ENCODE measurements at regions not wholly inside any gene's neighbourhood (a gene's known extent, or its start where the extent isn't known, plus 50 kb on each side); places are given as distances from the start of the nearest gene placed in this dataset.
"Not testable (repeated sequence)": the region's sequence is repeated elsewhere in the genome, so short reads cannot be mapped to it uniquely, and the experiment has no call there.

DNA sequence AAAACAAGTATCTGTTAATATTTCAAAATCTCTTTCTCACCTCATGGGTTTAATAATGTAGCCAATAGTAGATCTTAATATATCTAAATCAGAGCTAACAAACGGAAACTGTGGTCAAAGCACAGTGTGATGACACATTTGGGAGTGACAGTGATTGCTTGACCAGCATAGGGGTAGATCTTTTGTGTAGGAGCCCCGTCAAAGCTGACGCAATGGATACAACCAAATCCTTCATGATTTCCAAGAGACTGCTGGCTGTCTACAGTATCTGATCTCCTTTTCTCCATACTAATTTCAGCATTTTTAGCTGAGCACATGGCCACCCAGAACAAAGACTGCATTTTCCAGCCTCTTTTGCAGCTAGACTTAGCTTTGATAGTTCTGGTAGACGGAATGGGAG, 299.3 kb upstream of the ECI2 start:
- intact Hi-C loops (cut with DNase I; ENCODE audit: low total_unique reads): no loop called here
- no peak for DNase-seq (ENCODE audit: low spot score in 2 of 2)
- TF ChIP-seq, protein P1, sequence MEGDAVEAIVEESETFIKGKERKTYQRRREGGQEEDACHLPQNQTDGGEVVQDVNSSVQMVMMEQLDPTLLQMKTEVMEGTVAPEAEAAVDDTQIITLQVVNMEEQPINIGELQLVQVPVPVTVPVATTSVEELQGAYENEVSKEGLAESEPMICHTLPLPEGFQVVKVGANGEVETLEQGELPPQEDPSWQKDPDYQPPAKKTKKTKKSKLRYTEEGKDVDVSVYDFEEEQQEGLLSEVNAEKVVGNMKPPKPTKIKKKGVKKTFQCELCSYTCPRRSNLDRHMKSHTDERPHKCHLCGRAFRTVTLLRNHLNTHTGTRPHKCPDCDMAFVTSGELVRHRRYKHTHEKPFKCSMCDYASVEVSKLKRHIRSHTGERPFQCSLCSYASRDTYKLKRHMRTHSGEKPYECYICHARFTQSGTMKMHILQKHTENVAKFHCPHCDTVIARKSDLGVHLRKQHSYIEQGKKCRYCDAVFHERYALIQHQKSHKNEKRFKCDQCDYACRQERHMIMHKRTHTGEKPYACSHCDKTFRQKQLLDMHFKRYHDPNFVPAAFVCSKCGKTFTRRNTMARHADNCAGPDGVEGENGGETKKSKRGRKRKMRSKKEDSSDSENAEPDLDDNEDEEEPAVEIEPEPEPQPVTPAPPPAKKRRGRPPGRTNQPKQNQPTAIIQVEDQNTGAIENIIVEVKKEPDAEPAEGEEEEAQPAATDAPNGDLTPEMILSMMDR (IDR thresholded peaks at IDR 0.05): no peak
- no peak for TF ChIP-seq POLR2A (IDR thresholded peaks at IDR 0.05)
- WGBS, 2 donors: 94 to 95% methylated on average over 4 of the region's 4 CpGs
- H3K4me3 ChIP-seq (ENCODE audit: low read depth, poor library complexity, severe bottlenecking): no peak overlapping the region

DNA sequence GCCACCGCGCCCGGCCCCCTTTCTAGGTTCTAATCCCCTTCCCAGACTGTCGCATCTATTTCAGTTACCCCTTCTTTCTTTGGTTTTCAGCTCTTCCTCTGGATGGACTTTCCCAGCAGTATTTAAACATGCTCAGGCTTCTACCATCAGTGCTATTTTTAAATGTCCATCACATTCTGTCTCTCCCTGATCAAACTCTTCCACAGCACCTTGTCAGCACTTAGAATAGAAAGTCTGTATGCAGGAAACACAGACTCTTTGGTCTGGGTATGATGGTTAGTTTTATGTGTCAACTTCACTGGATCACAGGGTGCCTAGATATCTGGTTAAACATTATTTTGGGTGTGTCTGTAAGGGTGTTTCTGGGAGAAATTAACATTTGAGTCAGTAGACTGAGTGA, 297.8 kb upstream of the ECI2 start:
- H3K4me3 ChIP-seq (ENCODE audit: low read depth, poor library complexity, severe bottlenecking): no peak overlapping the region
- TF ChIP-seq POLR2A (IDR thresholded peaks at IDR 0.05): no peak
- TF ChIP-seq, protein P1 (IDR thresholded peaks at IDR 0.05): no peak
- no peak for DNase-seq (ENCODE audit: low spot score in 2 of 2)
- WGBS, 2 donors: 96% methylated on average over 4 of the region's 4 CpGs
- intact Hi-C loops (cut with DNase I; ENCODE audit: low total_unique reads): no loop called here

DNA sequence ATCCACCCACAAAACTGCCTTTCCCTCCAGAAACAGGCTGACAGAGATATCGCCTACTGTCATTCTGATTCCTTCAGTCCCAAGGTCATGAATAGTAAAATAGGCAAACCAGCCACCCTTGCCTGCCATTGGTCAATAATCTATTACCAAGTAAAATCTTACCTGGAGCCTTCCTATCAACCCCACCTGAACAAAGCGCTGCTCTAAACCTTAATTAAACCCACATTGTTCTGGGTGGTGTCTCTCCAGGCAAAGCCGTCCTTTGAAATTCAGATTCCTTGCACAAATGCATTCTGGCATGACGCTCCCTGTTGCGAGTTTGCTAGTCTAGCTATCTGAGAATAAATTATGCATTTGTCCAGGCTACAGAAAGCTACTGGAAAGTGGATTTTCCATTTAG, 291.6 kb upstream of the ECI2 start:
- H3K4me3 ChIP-seq (ENCODE audit: low read depth, poor library complexity, severe bottlenecking): no peak overlapping the region
- WGBS, 2 donors: 84 to 90% methylated on average over 5 of the region's 5 CpGs
- intact Hi-C loops (cut with DNase I; ENCODE audit: low total_unique reads): no loop called here
- DNase-seq (ENCODE audit: low spot score in 2 of 2): no peak
- no peak for TF ChIP-seq POLR2A (IDR thresholded peaks at IDR 0.05)
- TF ChIP-seq, protein P1 (IDR thresholded peaks at IDR 0.05): no peak

GRCh38 chr6:4421837-4422236, 286.5 kb upstream of the ECI2 start:
- no peak for DNase-seq (ENCODE audit: low spot score in 2 of 2)
- intact Hi-C loops (cut with DNase I; ENCODE audit: low total_unique reads): no loop called here
- TF ChIP-seq, protein P1 (IDR thresholded peaks at IDR 0.05): no peak
- no peak overlapping the region for H3K4me3 ChIP-seq (ENCODE audit: low read depth, poor library complexity, severe bottlenecking)
- 50 to 73% methylated on average over 2 of the region's 2 CpGs for WGBS, 2 donors

DNA sequence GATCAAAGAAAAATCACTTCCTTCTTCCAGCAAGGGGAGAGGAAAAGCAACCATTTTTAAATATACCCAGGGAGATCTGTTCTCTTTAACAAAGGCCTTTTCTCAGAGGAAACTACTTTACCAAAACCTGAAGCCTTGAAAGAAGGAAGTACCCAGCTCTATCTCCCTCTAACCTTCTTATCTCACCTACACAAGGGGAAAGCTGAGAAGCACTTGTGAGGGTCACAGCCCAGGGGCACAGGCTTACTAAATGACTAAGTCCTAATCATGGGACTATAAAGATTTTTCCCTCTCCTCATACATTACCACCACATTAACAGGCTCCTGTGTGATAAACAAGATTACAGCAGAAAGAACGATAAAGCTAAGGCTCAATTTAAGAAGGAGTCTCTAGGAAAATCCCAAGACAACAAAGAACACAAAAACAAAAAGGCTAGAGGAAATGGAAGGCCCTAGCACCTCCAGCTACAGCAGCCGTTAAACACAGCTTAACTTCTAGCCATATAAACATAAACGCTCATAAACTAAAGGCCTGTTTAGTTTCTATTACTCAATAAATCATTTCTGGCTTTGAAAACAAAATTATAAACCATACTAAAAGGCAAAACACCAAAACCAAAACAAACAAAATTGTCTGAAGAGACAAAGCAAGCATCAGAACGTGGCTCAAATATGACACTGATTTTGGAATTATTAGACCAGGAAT, 284.9 kb upstream of the ECI2 start:
- intact Hi-C loops (cut with DNase I; ENCODE audit: low total_unique reads): no loop called here
- DNase-seq (ENCODE audit: low spot score in 2 of 2): no peak
- WGBS, 2 donors: 76 to 83% methylated on average over 4 of the region's 4 CpGs
- no peak for TF ChIP-seq POLR2A (IDR thresholded peaks at IDR 0.05)
- TF ChIP-seq, protein P1 (IDR thresholded peaks at IDR 0.05): no peak
- H3K4me3 ChIP-seq (ENCODE audit: low read depth, poor library complexity, severe bottlenecking): no peak overlapping the region

DNA sequence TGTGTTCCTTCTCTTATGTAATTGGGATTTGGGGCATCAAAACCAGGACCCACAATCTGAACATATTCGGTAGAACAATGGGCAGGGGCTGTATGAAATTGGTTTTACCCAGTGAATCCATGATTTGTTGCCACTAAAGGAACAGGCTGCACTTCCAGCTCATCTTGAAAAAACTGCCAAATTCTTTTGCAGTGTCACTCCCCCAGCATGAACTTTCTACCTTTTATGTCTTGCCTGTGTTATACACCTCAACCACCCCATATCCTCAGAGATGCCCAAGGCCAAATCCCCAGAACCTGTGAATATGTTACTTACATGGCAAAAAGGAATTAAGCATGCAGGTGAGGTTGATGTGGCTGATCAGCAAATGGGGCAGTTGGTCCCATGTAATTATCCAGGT, 280.2 kb upstream of the ECI2 start:
- intact Hi-C loops (cut with DNase I; ENCODE audit: low total_unique reads): no loop called here
- WGBS, 2 donors: 27 to 92% methylated on average over 1 of the region's 1 CpG

GRCh38 chr6:4414078-4414477, 278.7 kb upstream of the ECI2 start:
- 58 to 84% methylated on average over 6 of the region's 6 CpGs for WGBS, 2 donors
- H3K4me3 ChIP-seq (ENCODE audit: low read depth, poor library complexity, severe bottlenecking); DNase-seq (ENCODE audit: low spot score in 2 of 2); intact Hi-C loops (cut with DNase I; ENCODE audit: low total_unique reads): not testable (repeated sequence)

More for the DNA sequence above, 280.2 kb upstream of the ECI2 start:
- no peak overlapping the region for H3K4me3 ChIP-seq (ENCODE audit: low read depth, poor library complexity, severe bottlenecking)
- DNase-seq (ENCODE audit: low spot score in 2 of 2): no peak
- no peak for TF ChIP-seq POLR2A (IDR thresholded peaks at IDR 0.05)
- TF ChIP-seq, protein P1 (IDR thresholded peaks at IDR 0.05): no peak

All from lower leg skin (tissue), 4 donors.